ENCODE measurements at regions not wholly inside any gene's neighbourhood (a gene's known extent, or its start where the extent isn't known, plus 50 kb on each side); places are given as distances from the start of the nearest gene placed in this dataset.

- H3K9me3 ChIP-seq (ENCODE audit: low read length) = no peaks in the 10 kb centered on the region
- H3K4me3 ChIP-seq (replicated peaks in 1 of 3; ENCODE audit: insufficient read depth in 1 of 3, low read depth in 2 of 3, low read length in 3 of 3) = no peak overlapping the region
- H3K4me1 ChIP-seq (ENCODE audit: insufficient read depth, low read length) = no peaks in the 10 kb centered on the region
- ChIA-PET POLR2A (no interaction called here), CTCF (ENCODE audit: low intra/inter-chr PET ratio, low total read pairs) (no interaction called here)
- intact Hi-C loops (cut with micrococcal nuclease; ENCODE audit: unreplicated experiment) (no loop called here), in situ Hi-C loops (cut with HindIII; ENCODE audit: extremely low pct_ligation_motif_present, low pct_unique_long_range_greater_than_20kb) (no loop called here)
- no peaks in the 10 kb centered on the region for H3K79me2 ChIP-seq (ENCODE audit: insufficient read depth, low read length)
- 51% methylated on average over 9 of the region's 9 CpGs for WGBS (ENCODE audit: low lambda C conversion rate)
- no peak overlapping the region for H3K4me2 ChIP-seq (ENCODE audit: low read depth, low read length)
- no peak for TF ChIP-seq ZNF766 (CRISPR knock-in tag; IDR thresholded peaks at IDR 0.05; ENCODE audit: borderline replicate concordance)
- BruUV-seq (replicated peaks) = no TSS peak
- no peak overlapping the region for H2AFZ ChIP-seq (ENCODE audit: low read length)
- ATAC-seq (no peak), DNase-seq (ENCODE audit: low spot score) (no peak), FAIRE-seq (no peak)
- H3K9ac ChIP-seq (ENCODE audit: insufficient read depth, low read depth, low read length) = no peak overlapping the region
- no peak overlapping the region for H3K27ac ChIP-seq (ENCODE audit: extremely low read length, insufficient read depth, low read length)
- no peaks in the 10 kb centered on the region for H4K20me1 ChIP-seq (ENCODE audit: insufficient read depth, low read length)
- peaks cover 0 to 29% of the 10 kb centered on the region in 2 experiments; a peak in 1 of 5 replicates for H3K27me3 ChIP-seq (ENCODE audit: control insufficient read depth in 1 of 2, insufficient read depth in 2 of 2, low read length in 2 of 2)
- no peaks in the 10 kb centered on the region for H3K36me3 ChIP-seq (replicated peaks in 1 of 2; ENCODE audit: control insufficient read depth in 1 of 2, insufficient read depth in 2 of 2, low read length in 2 of 2)
Measured at GRCh38 chr11:115743719-115744118, 239.5 kb upstream of the CADM1 start.

GRCh38 chr11:115741376-115742107 lies 237.3 kb upstream of the CADM1 start:
- Histone ChIP-seq H3K27ac (ENCODE audit: extremely low read length, insufficient read depth, low read length) (no peak overlapping the region), H3K27me3 (ENCODE audit: control insufficient read depth in 1 of 2, insufficient read depth in 2 of 2, low read length in 2 of 2) (peaks cover 0 to 33% of the 10 kb centered on the region in 2 experiments; a peak in 1 of 5 replicates), H3K36me3 (replicated peaks in 1 of 2; ENCODE audit: control insufficient read depth in 1 of 2, insufficient read depth in 2 of 2, low read length in 2 of 2) (no peaks in the 10 kb centered on the region), H3K4me3 (replicated peaks in 1 of 3; ENCODE audit: insufficient read depth in 1 of 3, low read depth in 2 of 3, low read length in 3 of 3) (no peak overlapping the region), H3K9ac (ENCODE audit: insufficient read depth, low read depth, low read length) (no peak overlapping the region), H3K4me2 (ENCODE audit: low read depth, low read length) (no peak overlapping the region), H3K79me2 (ENCODE audit: insufficient read depth, low read length) (no peaks in the 10 kb centered on the region), H3K9me3 (ENCODE audit: low read length) (no peaks in the 10 kb centered on the region), H3K4me1 (ENCODE audit: insufficient read depth, low read length) (no peaks in the 10 kb centered on the region), H2AFZ (ENCODE audit: low read length) (no peak overlapping the region), H4K20me1 (ENCODE audit: insufficient read depth, low read length) (no peaks in the 10 kb centered on the region)
- DNase-seq (ENCODE audit: low spot score) = no peak
- intact Hi-C loops (cut with micrococcal nuclease; ENCODE audit: unreplicated experiment) = no loop called here
- no peak for TF ChIP-seq AHDC1 (CRISPR knock-in tag; IDR thresholded peaks at IDR 0.05; ENCODE audit: borderline replicate concordance)
- POLR2A ChIA-PET = no interaction called here
- WGBS (ENCODE audit: low lambda C conversion rate) = 62% methylated on average over 16 of the region's 17 CpGs
- no TSS peak for BruUV-seq (replicated peaks)
- in situ Hi-C loops (cut with HindIII; ENCODE audit: extremely low pct_ligation_motif_present, low pct_unique_long_range_greater_than_20kb) = no loop called here
- CTCF ChIA-PET (ENCODE audit: low intra/inter-chr PET ratio, low total read pairs) = no interaction called here
- no peak for FAIRE-seq
- ATAC-seq = no peak

Data from HepG2 (cell line).